ENCODE measurements at regions not wholly inside any gene's neighbourhood (a gene's known extent, or its start where the extent isn't known, plus 50 kb on each side); places are given as distances from the start of the nearest gene placed in this dataset.

GRCh38 chr12:42958291-42958674 is 368.7 kb upstream of the PRICKLE1 start:
- TF ChIP-seq POLR2A (IDR thresholded peaks at IDR 0.05) (no peak), CTCF (IDR thresholded peaks at IDR 0.05) (no peak), POLR2AphosphoS5 (IDR thresholded peaks at IDR 0.05) (no peak), EP300 (IDR thresholded peaks at IDR 0.05) (no peak)
